ENCODE measurements at regions not wholly inside any gene's neighbourhood (a gene's known extent, or its start where the extent isn't known, plus 50 kb on each side); places are given as distances from the start of the nearest gene placed in this dataset.

- TF ChIP-seq EZH2 (IDR thresholded peaks at IDR 0.05; ENCODE audit: borderline replicate concordance, low read depth, low read length) (no peak), KLF16 (IDR thresholded peaks at IDR 0.05) (no peak), NFYB (IDR thresholded peaks at IDR 0.05; ENCODE audit: extremely low read depth, insufficient read length) (no peak), REST (IDR thresholded peaks at IDR 0.05; ENCODE audit: borderline replicate concordance) (peak; percentile 68), REST (CRISPR knock-in tag; IDR thresholded peaks at IDR 0.05; ENCODE audit: low read depth) (no peak), ZBTB34 (CRISPR knock-in tag; IDR thresholded peaks at IDR 0.05) (no peak), CTCF (IDR thresholded peaks at IDR 0.05 in 2 of 3, conservative IDR thresholded peaks at IDR 0.05 in 1 of 3; ENCODE audit: insufficient read depth in 2 of 3, low read depth in 1 of 3, low read length in 3 of 3) (peak; percentile 65 to 80 (median 69); a peak in 5 of 6 replicates), TARDBP (IDR thresholded peaks at IDR 0.05) (no peak), ATF6 (CRISPR knock-in tag; IDR thresholded peaks at IDR 0.05) (no peak), ZBTB5 (IDR thresholded peaks at IDR 0.05) (no peak), CEBPG (CRISPR knock-in tag; IDR thresholded peaks at IDR 0.05) (no peak), CEBPG (tag; conservative IDR thresholded peaks at IDR 0.05 in 1 of 2, IDR thresholded peaks at IDR 0.05 in 1 of 2) (no peak), FOXA3 (CRISPR knock-in tag; conservative IDR thresholded peaks at IDR 0.05 in 1 of 2, IDR thresholded peaks at IDR 0.05 in 1 of 2) (no peak), KDM5B (IDR thresholded peaks at IDR 0.05; ENCODE audit: insufficient replicate concordance, low read depth, low read length) (no peak)
Measured at GRCh38 chr20:22333885-22334545, 250.4 kb downstream of the FOXA2 start.

All from K562 (cell line).